Astrocyte of the hippocampus (primary cell): ENCODE measurements at regions not wholly inside any gene's neighbourhood (a gene's known extent, or its start where the extent isn't known, plus 50 kb on each side); places are given as distances from the start of the nearest gene placed in this dataset.
A peak's percentile ranks its signal among the peaks of the same experiment; 100 is the strongest.
"Not testable (repeated sequence)": the region's sequence is repeated elsewhere in the genome, so short reads cannot be mapped to it uniquely, and the experiment has no call there.

ENCODE experiments used
- DNase-seq: peaks from one replicate; pipeline ENCODE4 v3.0.0; 2011; ENCODE audit warnings: low read depth, low spot score

- DNase-seq = no peak
Measured at GRCh38 chr7:88615336-88615735, 144.2 kb upstream of the ZNF804B start.

- DNase-seq = no peak
Measured at GRCh38 chr7:88614736-88615135, 144.8 kb upstream of the ZNF804B start.

GRCh38 chr7:88610942-88611341 lies 148.6 kb upstream of the ZNF804B start:
- DNase-seq = no peak

- DNase-seq = no peak
Measured at GRCh38 chr7:88600695-88601094, 158.8 kb upstream of the ZNF804B start.

- DNase-seq = no peak
Measured at GRCh38 chr7:88599528-88599927, 160.0 kb upstream of the ZNF804B start.

- no peak for DNase-seq
Measured at GRCh38 chr7:88597941-88598425, 161.5 kb upstream of the ZNF804B start.

GRCh38 chr7:88590963-88591362 lies 168.5 kb upstream of the ZNF804B start:
- no peak for DNase-seq

GRCh38 chr7:88589927-88590326 lies 169.6 kb upstream of the ZNF804B start:
- DNase-seq = no peak

- DNase-seq = no peak
Measured at GRCh38 chr7:88586890-88587289, 172.6 kb upstream of the ZNF804B start.

GRCh38 chr7:88586219-88586618 lies 173.3 kb upstream of the ZNF804B start:
- no peak for DNase-seq

- DNase-seq = no peak
Measured at GRCh38 chr7:88576720-88577119, 182.8 kb upstream of the ZNF804B start.

- no peak for DNase-seq
Measured at GRCh38 chr7:88566162-88566729, 193.3 kb upstream of the ZNF804B start.

GRCh38 chr7:88565401-88565800 lies 194.1 kb upstream of the ZNF804B start:
- DNase-seq = no peak

GRCh38 chr7:88556441-88556840 lies 203.1 kb upstream of the ZNF804B start:
- not testable (repeated sequence) for DNase-seq

- DNase-seq = not testable (repeated sequence)
Measured at GRCh38 chr7:88554847-88555246, 204.7 kb upstream of the ZNF804B start.

GRCh38 chr7:88548399-88548798 lies 211.1 kb upstream of the ZNF804B start:
- DNase-seq = no peak

- peak; percentile 17 for DNase-seq
Measured at GRCh38 chr7:88546808-88547207, 212.7 kb upstream of the ZNF804B start.

GRCh38 chr7:88545663-88546062 lies 213.8 kb upstream of the ZNF804B start:
- no peak for DNase-seq

- DNase-seq = no peak
Measured at GRCh38 chr7:88540012-88540411, 219.5 kb upstream of the ZNF804B start.

GRCh38 chr7:88539518-88539917 lies 220.0 kb upstream of the ZNF804B start:
- no peak for DNase-seq

- DNase-seq = no peak
Measured at GRCh38 chr7:88523645-88524044, 217.0 kb upstream of the STEAP4 start.

GRCh38 chr7:88522771-88523293 lies 216.1 kb upstream of the STEAP4 start:
- DNase-seq = no peak

GRCh38 chr7:88516429-88516828 lies 209.7 kb upstream of the STEAP4 start:
- DNase-seq = no peak

GRCh38 chr7:88515301-88515700 lies 208.6 kb upstream of the STEAP4 start:
- no peak for DNase-seq
